ENCODE measurements at regions not wholly inside any gene's neighbourhood (a gene's known extent, or its start where the extent isn't known, plus 50 kb on each side); places are given as distances from the start of the nearest gene placed in this dataset.
"Not testable (repeated sequence)": the region's sequence is repeated elsewhere in the genome, so short reads cannot be mapped to it uniquely, and the experiment has no call there.

- ATAC-seq (ENCODE audit: low read depth); DNase-seq; H3K4me1 Mint-ChIP-seq; H3K27ac Mint-ChIP-seq; H3K27me3 Mint-ChIP-seq; H3K4me3 Mint-ChIP-seq; H3K9me3 Mint-ChIP-seq; H3K36me3 Mint-ChIP-seq; POLR2A ChIA-PET: not testable (repeated sequence)
Observed at GRCh38 chr4:115179438-115180062, 66.1 kb upstream of the NDST4 start.

DNA sequence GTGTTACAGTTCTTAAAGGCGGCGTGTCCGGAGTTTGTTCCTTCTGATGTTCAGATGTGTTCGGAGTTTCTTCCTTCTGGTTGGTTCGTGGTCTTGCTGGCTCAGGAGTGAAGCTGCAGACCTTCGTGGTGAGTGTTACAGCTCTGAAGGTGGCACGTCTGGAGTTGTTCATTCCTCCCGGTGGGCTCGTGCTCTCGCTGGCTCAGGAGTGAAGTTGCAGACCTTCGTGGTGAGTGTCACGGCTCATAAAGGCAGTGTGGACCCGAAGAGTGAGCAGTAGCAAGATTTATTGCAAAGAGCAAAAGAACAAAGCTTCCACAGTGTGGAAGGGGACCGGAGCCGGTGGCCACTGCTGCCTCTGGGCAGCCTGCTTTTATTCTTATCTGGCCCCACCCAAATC, 65.3 kb upstream of the NDST4 start:
- H3K27me3 Mint-ChIP-seq; DNase-seq; ATAC-seq (ENCODE audit: low read depth); H3K9me3 Mint-ChIP-seq; H3K4me3 Mint-ChIP-seq; H3K36me3 Mint-ChIP-seq; H3K4me1 Mint-ChIP-seq; H3K27ac Mint-ChIP-seq; POLR2A ChIA-PET: not testable (repeated sequence)

DNA sequence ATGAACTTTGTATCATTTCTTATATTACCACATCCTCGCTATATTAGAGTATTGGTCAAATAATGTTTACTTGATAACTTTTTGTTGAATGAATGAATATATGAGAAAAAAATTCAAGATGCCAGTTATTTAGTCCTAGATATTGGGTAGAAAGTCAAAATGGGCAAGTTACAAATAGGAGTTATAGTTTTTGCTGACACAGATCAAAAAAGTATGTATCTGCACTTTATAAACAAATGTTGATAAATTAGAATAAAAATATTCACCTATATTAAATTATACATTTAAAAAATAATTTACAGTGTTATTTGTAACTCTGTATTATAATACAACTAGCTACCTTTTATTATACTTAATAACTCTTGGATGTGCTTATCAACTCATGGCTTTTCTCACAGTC, 57.8 kb upstream of the NDST4 start:
- H3K4me3 Mint-ChIP-seq: no peak overlapping the region
- no peaks in the 10 kb centered on the region for H3K36me3 Mint-ChIP-seq
- POLR2A ChIA-PET: no interaction called here
- no peak for DNase-seq
- no peak overlapping the region for H3K27ac Mint-ChIP-seq
- no peaks in the 10 kb centered on the region for H3K4me1 Mint-ChIP-seq
- no peak for ATAC-seq (ENCODE audit: low read depth)
- no peaks in the 10 kb centered on the region for H3K27me3 Mint-ChIP-seq
- peaks cover 5% of the 10 kb centered on the region for H3K9me3 Mint-ChIP-seq

GRCh38 chr4:115165503-115165902, 52.1 kb upstream of the NDST4 start:
- Mint-ChIP-seq H3K4me3 (no peak overlapping the region), H3K27ac (no peak overlapping the region), H3K27me3 (no peaks in the 10 kb centered on the region), H3K36me3 (no peaks in the 10 kb centered on the region), H3K4me1 (no peaks in the 10 kb centered on the region), H3K9me3 (peaks cover 1% of the 10 kb centered on the region)
- DNase-seq: no peak
- POLR2A ChIA-PET: no interaction called here
- no peak for ATAC-seq (ENCODE audit: low read depth)
